Hepatocyte (in vitro differentiated cells): ENCODE measurements at regions not wholly inside any gene's neighbourhood (a gene's known extent, or its start where the extent isn't known, plus 50 kb on each side); places are given as distances from the start of the nearest gene placed in this dataset.

Source experiments
- DNase-seq: peaks from one replicate; pipeline ENCODE4 v3.0.0-alpha.2; 2016; ENCODE audit warnings: low spot score
- H2AFZ ChIP-seq: fragments of 200-600 bp; sonication (generic); 2 replicates; pipeline ENCODE4 v1.6.0; 2016; ENCODE audit warnings: antibody characterized with exemption, mild to moderate bottlenecking
- H3K27ac ChIP-seq: fragments of 200-600 bp; sonication (generic); 2 replicates; pipeline ENCODE4 v1.5.1; 2016; ENCODE audit warnings: mild to moderate bottlenecking
- H3K27me3 ChIP-seq: fragments of 200-600 bp; sonication (generic); 2 replicates; pipeline ENCODE4 v1.6.1; 2016
- H3K36me3 ChIP-seq: fragments of 200-600 bp; sonication (generic); replicated peaks from 2 replicates; pipeline ENCODE4 v1.5.1; 2016; ENCODE audit warnings: low read depth; ENCODE audit not compliant: insufficient read depth
- H3K4me1 ChIP-seq: fragments of 200-600 bp; sonication (generic); 2 replicates; pipeline ENCODE4 v1.5.1; 2016; ENCODE audit warnings: mild to moderate bottlenecking, moderate library complexity; ENCODE audit not compliant: insufficient read depth
- H3K4me2 ChIP-seq: fragments of 200-600 bp; sonication (generic); 2 replicates; pipeline ENCODE4 v1.6.0; 2016
- H3K4me3 ChIP-seq: fragments of 200-600 bp; sonication (generic); 2 replicates; pipeline ENCODE4 v1.5.1; 2016; ENCODE audit warnings: mild to moderate bottlenecking
- H3K79me2 ChIP-seq: fragments of 200-600 bp; sonication (generic); 2 replicates; pipeline ENCODE4 v1.6.0; 2017; ENCODE audit warnings: mild to moderate bottlenecking
- H3K9me2 ChIP-seq: fragments of 200-600 bp; sonication (generic); replicated peaks from 2 replicates; pipeline ENCODE4 v1.6.0; 2017; ENCODE audit warnings: mild to moderate bottlenecking; ENCODE audit not compliant: insufficient read depth
- H3K9me3 ChIP-seq: fragments of 200-600 bp; sonication (generic); 2 replicates; pipeline ENCODE4 v1.5.1; 2016; ENCODE audit warnings: low read depth, mild to moderate bottlenecking
- H4K20me1 ChIP-seq: fragments of 200-600 bp; sonication (generic); 2 replicates; pipeline ENCODE4 v1.6.0; 2016; ENCODE audit warnings: mild to moderate bottlenecking; ENCODE audit not compliant: insufficient read depth, poor library complexity, severe bottlenecking
- EZH2 ChIP-seq: fragments of 200-600 bp; sonication (generic); IDR thresholded peaks from 2 replicates; pipeline ENCODE4 v1.6.1; 2016; ENCODE audit warnings: antibody characterized with exemption, mild to moderate bottlenecking, borderline replicate concordance
- EZH2phosphoT487 ChIP-seq: fragments of 200-600 bp; sonication (generic); IDR thresholded peaks from one replicate; pipeline ENCODE4 v1.6.1; 2018; ENCODE audit warnings: antibody characterized with exemption, mild to moderate bottlenecking, low read depth, moderate library complexity; ENCODE audit not compliant: unreplicated experiment, severe bottlenecking
- WGBS: methylation state at CpG from one replicate; pipeline ENCODE4 v1.1.6; 2016; ENCODE audit warnings: low lambda C conversion rate; ENCODE audit errors: missing lambda C conversion rate; 5-methylcytosine and 5-hydroxymethylcytosine counted together
- TF ChIP-seq, protein P1 (sequence below): fragments of 200-600 bp; sonication (generic); IDR thresholded peaks from 2 replicates; pipeline ENCODE4 v1.5.1; 2016; ENCODE audit warnings: antibody characterized with exemption, mild to moderate bottlenecking; ENCODE audit not compliant: poor library complexity

DNA sequence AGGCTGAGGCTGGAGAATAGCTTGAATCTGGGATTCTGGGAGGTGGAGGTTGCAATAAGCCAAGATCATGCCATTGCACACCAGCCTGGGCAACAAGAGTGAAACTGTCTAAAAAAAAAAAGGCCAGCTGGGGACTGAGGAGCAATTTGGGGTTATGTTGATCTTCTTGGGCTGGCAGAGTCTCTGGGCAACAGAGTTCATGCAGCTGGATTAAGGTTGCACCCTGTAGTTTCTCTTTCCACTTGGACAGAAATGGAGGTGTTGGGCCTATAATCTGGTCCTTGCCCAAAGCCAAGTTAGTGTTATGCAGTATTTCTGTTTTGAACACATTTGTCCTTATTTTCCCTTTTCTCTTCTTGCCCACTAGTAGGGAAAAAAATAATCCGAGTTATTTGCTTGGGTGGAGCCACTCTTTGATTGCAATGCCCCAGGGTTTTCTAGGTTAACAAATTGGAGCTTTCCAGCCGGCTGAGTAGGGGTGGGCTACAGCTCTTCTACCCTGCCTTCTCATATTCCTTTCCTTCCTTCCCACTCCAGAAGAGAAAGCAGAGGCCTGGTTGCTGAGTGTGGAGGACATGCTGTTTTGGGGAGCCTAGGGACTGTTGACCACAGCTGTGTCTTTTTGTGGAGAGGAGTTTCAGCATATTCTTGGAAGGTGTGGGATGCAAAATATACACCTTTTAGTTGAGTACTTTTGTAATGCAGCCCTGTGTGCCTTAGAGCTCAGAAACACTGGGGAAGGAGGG is 213.9 kb downstream of the SOX4 start:
- 61% methylated on average over 2 of the region's 2 CpGs for WGBS
- Histone ChIP-seq H3K9me3 (no peaks in the 10 kb centered on the region), H3K4me2 (peak overlapping the region; percentile 43), H3K79me2 (no peaks in the 10 kb centered on the region), H3K27ac (peak overlapping the region; percentile 42), H2AFZ (no peak overlapping the region), H4K20me1 (no peaks in the 10 kb centered on the region), H3K27me3 (no peaks in the 10 kb centered on the region), H3K9me2 (no peaks in the 10 kb centered on the region), H3K4me3 (no peak overlapping the region), H3K36me3 (no peaks in the 10 kb centered on the region), H3K4me1 (peaks cover 20% of the 10 kb centered on the region)
- no peak for DNase-seq
- TF ChIP-seq EZH2 = no peak
- TF ChIP-seq, protein P1, sequence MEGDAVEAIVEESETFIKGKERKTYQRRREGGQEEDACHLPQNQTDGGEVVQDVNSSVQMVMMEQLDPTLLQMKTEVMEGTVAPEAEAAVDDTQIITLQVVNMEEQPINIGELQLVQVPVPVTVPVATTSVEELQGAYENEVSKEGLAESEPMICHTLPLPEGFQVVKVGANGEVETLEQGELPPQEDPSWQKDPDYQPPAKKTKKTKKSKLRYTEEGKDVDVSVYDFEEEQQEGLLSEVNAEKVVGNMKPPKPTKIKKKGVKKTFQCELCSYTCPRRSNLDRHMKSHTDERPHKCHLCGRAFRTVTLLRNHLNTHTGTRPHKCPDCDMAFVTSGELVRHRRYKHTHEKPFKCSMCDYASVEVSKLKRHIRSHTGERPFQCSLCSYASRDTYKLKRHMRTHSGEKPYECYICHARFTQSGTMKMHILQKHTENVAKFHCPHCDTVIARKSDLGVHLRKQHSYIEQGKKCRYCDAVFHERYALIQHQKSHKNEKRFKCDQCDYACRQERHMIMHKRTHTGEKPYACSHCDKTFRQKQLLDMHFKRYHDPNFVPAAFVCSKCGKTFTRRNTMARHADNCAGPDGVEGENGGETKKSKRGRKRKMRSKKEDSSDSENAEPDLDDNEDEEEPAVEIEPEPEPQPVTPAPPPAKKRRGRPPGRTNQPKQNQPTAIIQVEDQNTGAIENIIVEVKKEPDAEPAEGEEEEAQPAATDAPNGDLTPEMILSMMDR = no peak
- TF ChIP-seq EZH2phosphoT487 = no peak

DNA sequence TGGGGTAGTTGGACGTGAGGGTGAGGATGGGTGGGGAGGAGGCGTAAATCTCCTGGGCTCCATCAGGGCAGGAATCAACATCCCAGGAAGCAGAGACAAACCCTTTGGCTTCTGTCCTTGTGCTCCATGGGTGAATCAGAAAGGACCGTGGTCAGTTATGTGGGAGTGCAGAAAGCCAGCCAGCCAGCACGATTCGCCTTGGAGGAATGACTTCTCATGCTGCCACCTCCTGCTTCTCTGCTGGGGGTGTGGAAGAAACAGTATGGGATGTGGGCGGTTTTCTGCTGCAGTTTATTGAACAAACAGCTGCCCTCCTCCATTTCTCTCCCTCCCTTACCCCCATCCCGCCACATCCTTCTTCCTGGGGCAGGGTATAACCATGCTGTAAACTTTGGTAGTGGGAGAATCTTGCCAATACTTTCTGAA is 214.5 kb downstream of the SOX4 start:
- Histone ChIP-seq H2AFZ (no peak overlapping the region), H3K79me2 (no peaks in the 10 kb centered on the region), H3K9me2 (no peaks in the 10 kb centered on the region), H3K27me3 (no peaks in the 10 kb centered on the region), H4K20me1 (no peaks in the 10 kb centered on the region), H3K36me3 (no peaks in the 10 kb centered on the region), H3K4me2 (peak overlapping the region; percentile 43), H3K4me3 (no peak overlapping the region), H3K4me1 (peaks cover 20% of the 10 kb centered on the region), H3K27ac (peak overlapping the region; percentile 42), H3K9me3 (no peaks in the 10 kb centered on the region)
- no peak for TF ChIP-seq EZH2phosphoT487
- TF ChIP-seq, protein P1 = no peak
- TF ChIP-seq EZH2 = no peak
- WGBS = 66% methylated on average over 7 of the region's 7 CpGs
- no peak for DNase-seq

GRCh38 chr6:21808551-21809242 is 215.1 kb downstream of the SOX4 start:
- Histone ChIP-seq H3K36me3 (no peaks in the 10 kb centered on the region), H3K9me2 (no peaks in the 10 kb centered on the region), H3K4me2 (peak overlapping the region; percentile 43), H3K4me1 (peaks cover 20% of the 10 kb centered on the region), H3K27me3 (no peaks in the 10 kb centered on the region), H3K9me3 (no peaks in the 10 kb centered on the region), H2AFZ (no peak overlapping the region), H4K20me1 (no peaks in the 10 kb centered on the region), H3K27ac (peak overlapping the region; percentile 42), H3K79me2 (no peaks in the 10 kb centered on the region), H3K4me3 (no peak overlapping the region)
- TF ChIP-seq, protein P1 = no peak
- TF ChIP-seq EZH2 (no peak), EZH2phosphoT487 (no peak)
- 44% methylated on average over 16 of the region's 16 CpGs for WGBS
- peak; percentile 60 for DNase-seq
